HL-60 (cell line): ENCODE measurements at regions not wholly inside any gene's neighbourhood (a gene's known extent, or its start where the extent isn't known, plus 50 kb on each side); places are given as distances from the start of the nearest gene placed in this dataset.

ENCODE experiments used
- CTCF ChIP-seq: IDR thresholded peaks from one replicate; pipeline ENCODE4 v1.5.1; 2011; ENCODE audit warnings: low read length, control low read depth, inconsistent platforms; ENCODE audit not compliant: insufficient read depth
- GABPA ChIP-seq: IDR thresholded peaks from 2 replicates; pipeline ENCODE4 v1.6.1; 2012; ENCODE audit warnings: low read depth
- POLR2AphosphoS5 ChIP-seq: IDR thresholded peaks from 2 replicates; pipeline ENCODE4 v1.6.1; 2012; ENCODE audit warnings: low read depth

GRCh38 chr18:31223371-31223770, 60.7 kb upstream of the DSC1 start:
- TF ChIP-seq POLR2AphosphoS5 (no peak), CTCF (no peak), GABPA (no peak)
